ENCODE measurements at regions not wholly inside any gene's neighbourhood (a gene's known extent, or its start where the extent isn't known, plus 50 kb on each side); places are given as distances from the start of the nearest gene placed in this dataset.

GRCh38 chr5:12467799-12468198, 563.6 kb upstream of the CTNND2 start:
- no peak for DNase-seq

GRCh38 chr5:12460493-12461261, 556.4 kb upstream of the CTNND2 start:
- no peak for DNase-seq

GRCh38 chr5:12459326-12459725, 555.1 kb upstream of the CTNND2 start:
- no peak for DNase-seq

GRCh38 chr5:12419075-12419474, 514.8 kb upstream of the CTNND2 start:
- DNase-seq = no peak

- DNase-seq = no peak
Observed at GRCh38 chr5:12413585-12413984, 509.3 kb upstream of the CTNND2 start.

- DNase-seq = no peak
Observed at GRCh38 chr5:12413075-12413474, 508.8 kb upstream of the CTNND2 start.

- DNase-seq = no peak
Observed at GRCh38 chr5:12399868-12400267, 495.6 kb upstream of the CTNND2 start.

GRCh38 chr5:12392246-12392645, 488.0 kb upstream of the CTNND2 start:
- no peak for DNase-seq

GRCh38 chr5:12385095-12385494, 480.8 kb upstream of the CTNND2 start:
- DNase-seq = no peak

GRCh38 chr5:12384005-12384404, 479.8 kb upstream of the CTNND2 start:
- DNase-seq = no peak

- no peak for DNase-seq
Observed at GRCh38 chr5:12367973-12368372, 463.7 kb upstream of the CTNND2 start.

- no peak for DNase-seq
Observed at GRCh38 chr5:12360218-12360617, 456.0 kb upstream of the CTNND2 start.

GRCh38 chr5:12358371-12359090, 454.3 kb upstream of the CTNND2 start:
- DNase-seq = no peak

GRCh38 chr5:12357626-12358025, 453.4 kb upstream of the CTNND2 start:
- DNase-seq = no peak

- no peak for DNase-seq
Observed at GRCh38 chr5:12354686-12355085, 450.4 kb upstream of the CTNND2 start.

- DNase-seq = no peak
Observed at GRCh38 chr5:12343558-12343957, 439.3 kb upstream of the CTNND2 start.

GRCh38 chr5:12335938-12336337, 431.7 kb upstream of the CTNND2 start:
- no peak for DNase-seq

- no peak for DNase-seq
Observed at GRCh38 chr5:12332480-12332879, 428.2 kb upstream of the CTNND2 start.

- no peak for DNase-seq
Observed at GRCh38 chr5:12330993-12331588, 426.8 kb upstream of the CTNND2 start.

GRCh38 chr5:12330381-12330780, 426.1 kb upstream of the CTNND2 start:
- DNase-seq = no peak

GRCh38 chr5:12323637-12324229, 419.5 kb upstream of the CTNND2 start:
- DNase-seq = no peak

GRCh38 chr5:12322042-12322441, 417.8 kb upstream of the CTNND2 start:
- no peak for DNase-seq

- DNase-seq = no peak
Observed at GRCh38 chr5:12320331-12320730, 416.1 kb upstream of the CTNND2 start.

- no peak for DNase-seq
Observed at GRCh38 chr5:12316812-12317211, 412.6 kb upstream of the CTNND2 start.
